Sciatic nerve (tissue), 2 donors: ENCODE measurements at regions not wholly inside any gene's neighbourhood (a gene's known extent, or its start where the extent isn't known, plus 50 kb on each side); places are given as distances from the start of the nearest gene placed in this dataset.

Experiments
- ATAC-seq: fragments of 200-7000 bp; cut with Tn5 transposase; one replicate; pipeline ENCODE4 v1.9.1; 2020; ENCODE audit warnings: mild to moderate bottlenecking, moderate library complexity
- DNase-seq: peaks from one replicate; pipeline ENCODE4 v3.0.0-alpha.2; 2020; ENCODE audit warnings: low spot score
- intact Hi-C: fragments of 100-400 bp; cut with DNase I; formaldehyde crosslinking; loops from one replicate; pipeline ENCODE4 v1.14.2; 2022
- donor health status: DM: no; HTN: no; CAD: no.
- donor health status: DM: no; HTN: no; CAD: no.

DNA sequence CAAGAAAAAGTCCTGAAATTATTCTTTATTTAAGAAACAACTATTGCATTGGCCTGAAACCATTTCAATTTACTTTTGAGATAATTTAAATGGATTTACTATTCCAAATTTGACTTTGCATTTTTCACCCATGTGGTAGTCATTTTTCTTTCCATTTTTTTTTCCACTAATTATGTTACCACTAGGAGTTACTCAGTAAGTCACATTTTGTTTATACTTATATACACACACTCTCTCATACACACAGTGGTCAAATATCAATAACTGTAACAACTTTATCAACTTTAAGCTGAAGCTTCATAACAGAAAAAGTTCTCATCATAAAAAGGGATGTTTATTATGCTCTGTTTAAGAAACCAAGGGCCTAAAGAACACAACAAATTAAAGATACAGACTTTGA lies 222.8 kb downstream of the SIPA1L2 start:
- DNase-seq (no peak), ATAC-seq (no peak)
- intact Hi-C loops: no loop called here

- DNase-seq: no peak
- no peak for ATAC-seq
- intact Hi-C loops: no loop called here
These were observed 224.2 kb downstream of the SIPA1L2 start for GRCh38 chr1:232405781-232406180.

DNA sequence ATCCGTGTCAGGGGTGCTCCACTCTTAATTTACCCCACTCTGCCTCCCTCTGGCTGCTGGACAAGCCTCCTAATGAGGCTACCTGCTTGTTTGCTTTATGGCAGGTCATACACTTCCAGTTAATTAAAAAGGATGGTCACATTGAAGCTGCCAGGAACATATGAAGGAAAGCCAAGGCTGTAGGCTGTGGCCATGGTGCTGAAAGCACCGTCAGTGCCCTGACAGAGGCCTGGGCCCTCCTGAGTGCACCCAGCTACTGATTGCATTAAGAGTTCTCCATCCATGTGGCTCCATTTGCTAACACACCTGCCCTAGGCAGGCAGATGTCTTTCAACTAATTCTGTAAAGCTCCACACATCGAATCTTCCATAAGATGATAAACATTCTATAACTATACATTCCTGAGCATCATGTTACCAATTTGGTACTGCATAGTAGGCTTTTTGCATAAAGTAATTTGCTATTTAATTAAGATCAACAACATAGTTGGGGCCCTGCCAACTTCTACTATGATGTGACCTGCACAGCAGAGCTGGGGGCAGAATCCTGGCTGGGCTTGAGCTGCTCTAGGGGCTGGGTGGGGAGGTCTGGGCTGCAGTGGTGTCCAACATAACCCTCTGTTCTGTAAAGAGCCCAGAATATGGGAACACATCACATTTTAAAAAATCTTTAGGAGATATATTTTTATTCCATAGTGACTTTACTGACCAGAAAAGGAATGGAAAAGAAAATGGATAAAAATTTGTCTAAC lies 224.8 kb downstream of the SIPA1L2 start:
- intact Hi-C loops: no loop called here
- ATAC-seq: no peak
- DNase-seq: no peak

DNA sequence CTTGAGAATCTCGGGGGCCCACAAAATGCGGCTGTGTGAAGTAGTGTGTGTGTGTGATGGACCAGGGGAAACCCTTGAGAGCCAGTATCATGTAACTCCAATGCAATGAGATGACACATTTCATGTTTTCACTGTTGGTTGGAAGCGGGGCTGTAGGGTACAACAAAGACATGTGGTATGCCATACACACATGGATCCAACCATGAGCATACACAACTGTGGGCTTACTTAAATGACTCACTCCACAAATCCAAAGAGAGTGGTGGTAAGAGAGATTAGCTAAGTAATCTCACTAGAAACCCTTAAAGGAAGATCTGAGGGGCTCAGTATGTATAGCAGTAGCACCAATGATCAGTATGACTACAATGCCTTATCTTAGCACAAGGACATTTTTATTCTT lies 225.7 kb downstream of the SIPA1L2 start:
- intact Hi-C loops: no loop called here
- no peak for DNase-seq
- no peak for ATAC-seq

- intact Hi-C loops: no loop called here
- DNase-seq (no peak), ATAC-seq (no peak)
These were observed 226.8 kb downstream of the SIPA1L2 start for GRCh38 chr1:232403017-232403714.

- no peak for ATAC-seq
- DNase-seq: no peak
- intact Hi-C loops: no loop called here
These were observed 231.1 kb downstream of the SIPA1L2 start for GRCh38 chr1:232398823-232399222.

- ATAC-seq (no peak), DNase-seq (no peak)
- intact Hi-C loops: no loop called here
These were observed 236.3 kb downstream of the SIPA1L2 start for GRCh38 chr1:232393444-232394146.

DNA sequence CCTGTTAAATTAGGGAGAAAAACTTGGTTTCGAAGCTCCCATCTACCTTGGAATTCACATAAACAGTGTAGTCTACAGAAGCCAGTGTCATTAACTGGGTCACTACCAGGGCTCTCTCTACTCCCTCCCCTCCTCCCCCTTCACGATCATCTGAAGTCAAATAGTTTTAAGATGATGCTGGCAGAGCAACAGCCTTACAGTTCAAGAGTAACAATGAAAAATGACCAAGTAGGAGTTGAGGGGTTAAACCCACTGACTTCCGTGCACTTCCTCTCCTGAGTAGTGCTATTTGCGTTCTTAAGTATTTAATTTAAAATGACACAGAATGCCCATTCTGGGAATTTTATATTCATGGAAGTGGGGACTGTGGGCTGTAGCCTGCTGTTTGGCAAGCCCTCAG lies 236.9 kb downstream of the SIPA1L2 start:
- intact Hi-C loops: no loop called here
- DNase-seq: no peak
- ATAC-seq: no peak

DNA sequence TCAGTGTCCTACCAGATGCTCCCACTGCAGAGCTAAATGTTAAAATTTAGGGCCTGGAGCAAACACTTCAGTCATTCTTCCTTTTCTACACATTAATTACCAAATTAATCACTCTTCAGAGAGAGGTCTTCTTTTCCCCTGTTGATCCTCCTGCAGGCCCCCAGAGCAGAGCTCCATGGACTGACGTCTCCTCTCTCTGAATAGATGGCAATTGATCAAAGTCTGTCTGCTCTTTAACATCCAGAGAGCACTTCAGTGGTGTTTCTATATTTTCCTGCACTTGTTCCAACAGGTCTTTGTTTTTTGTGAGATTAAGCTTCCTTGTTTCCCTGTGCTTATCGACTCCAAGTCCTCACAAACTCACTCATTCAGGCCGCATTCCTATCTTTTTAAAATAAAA lies 239.3 kb downstream of the SIPA1L2 start:
- no peak for DNase-seq
- ATAC-seq: no peak
- intact Hi-C loops: no loop called here

DNA sequence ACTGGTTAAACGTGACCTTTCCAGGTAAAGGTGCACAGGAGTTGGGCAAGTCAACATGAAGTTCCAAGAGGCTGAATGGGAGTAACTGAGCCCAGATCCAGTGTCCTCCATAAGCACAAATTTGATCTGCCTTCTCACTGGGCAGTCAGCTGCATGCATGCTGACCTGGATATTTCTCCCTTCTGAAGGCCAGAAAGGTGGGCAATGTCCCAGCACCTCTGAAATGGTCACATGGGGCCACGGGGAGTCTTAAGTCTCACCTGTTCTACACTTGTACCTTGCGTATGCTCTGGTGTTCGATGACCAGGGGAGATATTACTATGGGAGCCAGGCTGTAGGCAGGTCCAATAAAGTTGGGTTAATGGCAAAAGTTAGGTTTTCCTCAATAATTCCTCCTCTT lies 240.2 kb downstream of the SIPA1L2 start:
- intact Hi-C loops: no loop called here
- ATAC-seq (no peak), DNase-seq (no peak)

GRCh38 chr1:232388363-232388762 lies 241.6 kb downstream of the SIPA1L2 start:
- intact Hi-C loops: no loop called here
- ATAC-seq (no peak), DNase-seq (no peak)

DNA sequence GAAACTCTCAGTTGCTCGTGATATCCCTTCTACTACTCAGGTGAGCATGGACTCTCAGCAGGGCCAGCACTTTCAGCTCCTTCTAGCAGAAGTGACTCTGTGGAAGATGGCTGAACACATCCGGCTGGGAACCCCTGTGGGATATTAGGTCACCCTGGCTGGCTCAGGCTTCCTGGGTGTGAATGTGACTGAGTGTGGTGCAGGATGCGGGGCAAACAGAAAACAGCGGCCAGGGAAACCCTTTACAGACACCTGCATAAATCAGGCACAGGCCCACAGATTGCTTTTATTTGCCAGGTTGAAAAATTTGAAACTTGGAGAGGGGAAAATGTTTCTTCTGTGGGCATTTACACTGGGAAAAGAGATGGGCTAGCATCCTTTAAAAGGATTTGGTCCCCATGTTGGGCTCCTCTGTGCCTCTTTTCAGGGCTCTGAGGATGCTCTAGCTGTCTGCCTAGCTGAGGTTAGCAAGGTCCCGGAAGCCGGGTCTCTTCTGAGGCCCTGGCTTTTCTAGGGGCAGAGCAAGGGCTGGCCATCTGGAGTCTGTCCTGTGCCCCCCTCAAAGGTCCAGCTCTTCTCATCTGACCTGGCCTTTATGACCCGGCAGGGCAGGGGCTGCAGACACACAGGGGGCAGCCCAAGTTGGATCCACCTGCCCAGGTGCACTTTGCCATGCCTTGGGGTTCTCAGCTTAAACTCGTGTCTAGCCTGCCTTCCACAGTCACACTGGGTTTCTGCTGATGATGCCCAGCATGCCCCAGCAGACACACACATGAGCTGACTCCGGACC lies 243.0 kb downstream of the SIPA1L2 start:
- no peak for ATAC-seq
- no peak for DNase-seq

GRCh38 chr1:232386294-232386693 lies 243.6 kb downstream of the SIPA1L2 start:
- DNase-seq (no peak), ATAC-seq (no peak)
- intact Hi-C loops: no loop called here

More for the DNA sequence above, 243.0 kb downstream of the SIPA1L2 start:
- intact Hi-C loops: no loop called here

DNA sequence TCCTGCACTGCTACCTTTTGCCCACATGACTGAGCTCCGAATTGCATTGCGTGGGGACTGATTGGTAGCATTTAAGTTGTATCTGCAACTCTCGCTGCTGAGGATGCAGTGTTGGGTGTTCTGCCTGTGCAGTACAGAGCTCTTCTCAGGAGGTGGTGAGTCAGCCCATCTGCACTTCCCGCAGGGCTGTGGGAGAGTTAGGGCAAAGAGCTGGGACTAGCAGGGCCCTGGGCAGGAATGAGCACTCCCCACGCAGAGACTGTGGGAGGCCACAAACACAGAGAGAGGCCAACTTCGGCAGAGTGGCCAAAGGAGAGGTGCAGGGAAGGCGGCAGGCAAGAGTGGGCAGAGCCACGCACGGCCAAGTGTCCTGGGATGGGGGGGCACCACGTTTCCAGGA lies 244.7 kb downstream of the SIPA1L2 start:
- ATAC-seq: peak; percentile 33
- intact Hi-C loops: no loop called here
- DNase-seq: no peak

DNA sequence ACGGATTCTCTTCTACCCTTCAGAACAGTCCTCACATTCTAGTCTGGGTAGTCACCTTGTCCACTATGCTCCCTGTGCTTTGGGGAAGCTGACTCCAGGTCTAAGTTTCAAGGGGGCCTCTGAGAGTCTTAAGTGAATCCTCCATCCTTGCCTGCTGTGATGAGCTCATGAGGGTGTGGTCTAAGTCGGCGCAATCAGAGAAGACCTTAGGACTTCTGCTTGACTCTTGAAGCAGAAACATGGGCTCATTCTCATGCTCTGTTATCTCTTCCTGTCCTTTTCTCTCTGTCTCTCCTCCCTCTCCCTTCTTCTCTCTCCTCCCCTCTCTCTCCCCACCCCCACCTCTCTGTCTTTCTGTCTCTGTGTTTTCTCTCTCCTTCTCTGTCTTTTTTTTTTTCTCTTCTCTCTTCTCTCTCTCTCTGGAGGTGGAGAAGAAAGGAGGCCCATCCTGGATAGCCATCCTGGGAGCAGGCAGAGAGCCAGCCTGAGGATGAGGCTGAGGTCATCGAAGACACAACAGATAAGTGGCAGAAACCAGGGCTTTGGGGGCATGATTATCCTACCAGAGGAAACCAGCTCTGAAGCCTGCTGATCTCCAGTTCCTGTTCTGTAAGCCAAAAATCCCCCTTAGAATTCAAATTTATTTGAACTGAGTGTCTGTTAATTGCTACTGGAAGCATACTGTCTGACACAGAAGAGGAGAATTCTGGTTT lies 245.6 kb downstream of the SIPA1L2 start:
- DNase-seq (no peak), ATAC-seq (no peak)
- intact Hi-C loops: no loop called here

GRCh38 chr1:232383455-232384123 lies 246.3 kb downstream of the SIPA1L2 start:
- intact Hi-C loops: no loop called here
- DNase-seq (no peak), ATAC-seq (no peak)

GRCh38 chr1:232382671-232383070 lies 247.3 kb downstream of the SIPA1L2 start:
- DNase-seq (no peak), ATAC-seq (no peak)
- intact Hi-C loops: no loop called here

DNA sequence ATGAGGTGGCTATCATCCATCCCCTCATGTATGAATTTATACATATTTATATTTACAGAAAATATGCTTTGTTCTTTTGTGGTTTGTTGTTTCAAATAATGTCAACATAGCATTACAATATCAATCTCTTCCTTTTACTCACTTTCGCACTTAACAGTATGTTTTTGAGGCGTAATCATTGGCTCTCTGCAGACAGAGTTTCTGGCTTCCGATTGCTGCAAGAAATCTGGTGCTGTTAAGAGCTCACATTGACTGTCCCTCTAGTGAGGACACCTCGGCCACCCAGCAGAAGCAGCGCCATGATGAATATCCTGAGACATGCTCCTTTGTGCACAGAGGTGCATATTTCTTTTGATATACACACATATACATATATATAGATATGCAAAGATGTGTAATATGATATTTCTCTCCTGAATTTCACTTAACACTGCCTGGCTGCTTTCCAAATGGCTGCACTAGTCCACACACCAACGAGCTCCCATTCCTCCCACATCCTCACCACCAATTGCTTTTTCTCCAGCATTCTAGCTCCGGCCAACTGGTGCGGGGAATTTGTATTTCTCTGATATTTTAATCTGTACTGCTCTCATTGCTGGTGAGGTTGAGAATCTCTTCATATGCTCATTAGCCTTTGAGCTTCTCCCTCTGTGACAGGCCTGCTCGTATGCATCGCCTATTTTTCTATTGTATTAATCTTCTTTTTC lies 248.4 kb downstream of the SIPA1L2 start:
- intact Hi-C loops: no loop called here
- ATAC-seq (no peak), DNase-seq (no peak)
